DMS79 (cell line): ENCODE measurements at regions not wholly inside any gene's neighbourhood (a gene's known extent, or its start where the extent isn't known, plus 50 kb on each side); places are given as distances from the start of the nearest gene placed in this dataset.

ENCODE experiments used
- DNase-seq: peaks from one replicate; lab custom pipeline; 2025; lab: John Stamatoyannopoulos, UW

DNA sequence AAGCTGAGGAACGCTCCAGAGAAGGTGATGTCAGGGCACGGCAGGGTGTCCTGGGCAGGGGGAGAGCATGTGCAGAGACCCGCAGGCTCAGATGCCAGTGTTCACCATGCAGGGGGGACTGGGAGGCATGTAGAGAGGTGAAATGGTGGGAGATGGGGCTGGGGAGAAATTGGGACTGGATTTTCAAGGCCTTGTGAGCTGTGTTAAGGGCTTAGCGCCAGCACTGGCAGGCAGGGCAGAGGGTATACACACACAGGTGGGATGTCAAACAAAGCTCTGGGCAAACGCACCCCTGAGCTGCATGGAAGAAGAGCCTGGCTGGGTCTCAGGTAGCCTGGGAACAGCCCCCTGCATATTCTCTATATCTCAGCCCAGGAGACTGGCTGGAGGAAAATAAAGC lies 282.7 kb downstream of the SHQ1 start:
- no peak for DNase-seq

DNA sequence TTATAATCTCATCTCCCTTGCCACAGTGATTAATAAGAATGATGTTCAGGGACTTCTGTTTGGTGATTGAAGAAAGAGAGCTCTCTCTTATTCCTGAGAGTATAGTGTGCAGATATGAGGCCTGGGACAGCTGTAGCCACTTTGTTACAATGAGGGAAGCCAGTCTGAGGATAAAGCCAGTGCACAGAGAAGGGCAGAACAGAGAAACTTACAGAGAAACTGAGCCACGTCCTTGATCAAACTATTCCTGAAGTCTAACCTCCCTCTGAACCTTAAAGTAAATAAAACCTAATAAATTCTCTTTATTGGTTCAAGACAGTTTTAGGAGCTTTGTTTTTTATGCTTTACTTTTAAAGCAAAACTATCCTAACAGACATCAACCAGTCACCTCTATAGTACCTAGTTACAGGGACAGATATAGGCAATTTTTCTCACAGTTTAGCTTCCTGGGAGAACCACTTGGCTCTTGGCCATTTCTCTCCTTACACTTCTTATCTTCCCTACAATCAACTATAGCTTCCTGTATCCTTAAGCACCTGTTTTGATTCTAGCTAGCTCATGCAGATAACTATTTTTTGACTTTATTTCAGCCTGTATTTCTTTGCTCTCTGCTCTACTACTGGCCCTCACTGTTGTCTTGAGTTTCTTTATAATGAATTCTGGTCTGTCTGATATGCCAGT lies 284.4 kb downstream of the SHQ1 start:
- no peak for DNase-seq

DNA sequence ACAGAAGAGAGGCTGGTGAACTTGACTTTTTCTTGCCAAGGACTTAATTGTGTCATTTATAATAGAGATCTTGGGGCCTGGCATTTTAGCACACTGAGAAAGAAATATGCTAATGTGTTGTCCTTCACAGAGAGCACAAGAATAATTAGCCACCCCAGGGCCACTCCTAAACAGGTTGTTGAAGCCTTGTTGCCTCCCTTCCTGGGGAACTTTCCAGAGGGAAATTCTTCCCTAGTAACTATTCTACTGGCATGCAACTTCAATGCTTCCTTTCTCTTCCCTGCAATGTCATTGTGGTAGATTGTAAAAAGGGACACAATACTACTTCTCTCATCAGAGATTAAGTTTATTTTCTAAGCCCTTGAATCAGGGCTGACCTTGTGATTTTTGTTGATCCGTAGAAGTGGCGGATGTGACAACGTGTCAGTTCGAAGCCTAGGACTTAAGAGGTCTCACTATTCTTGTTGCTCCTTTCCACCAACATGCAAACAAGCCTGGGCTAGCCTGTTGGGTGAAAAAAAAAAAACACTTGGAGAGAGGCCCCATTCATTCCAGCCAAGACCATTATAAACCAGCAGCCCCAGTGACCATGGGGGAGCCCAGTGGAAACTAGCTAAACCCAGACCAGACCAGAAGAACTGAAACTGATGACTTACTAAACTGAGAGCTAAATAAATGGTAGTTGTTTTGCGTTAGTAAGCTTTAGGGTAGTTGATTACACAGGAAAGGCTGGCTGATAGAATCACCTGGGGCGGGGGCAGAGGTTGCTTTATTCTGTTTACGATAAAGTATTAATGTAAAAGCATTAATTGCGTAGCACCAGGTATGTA lies 287.2 kb downstream of the SHQ1 start:
- no peak for DNase-seq

DNA sequence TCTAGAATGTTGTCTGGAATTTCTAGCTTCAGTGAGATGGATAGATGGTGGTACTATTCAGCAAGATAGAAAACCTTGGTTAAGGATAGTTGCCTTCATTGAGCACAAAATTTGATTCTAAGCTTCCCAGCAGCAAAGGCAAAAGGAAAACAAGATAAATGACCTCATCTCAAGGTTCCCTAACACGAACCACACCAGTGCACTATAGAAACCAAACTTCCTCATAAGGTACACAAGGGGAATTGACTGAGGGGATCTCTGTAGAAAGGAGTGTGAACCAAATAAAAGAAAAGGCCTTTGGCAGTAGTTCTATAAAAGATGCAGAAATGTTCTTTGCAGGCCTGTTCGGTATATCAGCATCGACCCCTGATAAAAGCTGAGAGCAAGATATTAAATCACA lies 288.9 kb downstream of the SHQ1 start:
- no peak for DNase-seq

DNA sequence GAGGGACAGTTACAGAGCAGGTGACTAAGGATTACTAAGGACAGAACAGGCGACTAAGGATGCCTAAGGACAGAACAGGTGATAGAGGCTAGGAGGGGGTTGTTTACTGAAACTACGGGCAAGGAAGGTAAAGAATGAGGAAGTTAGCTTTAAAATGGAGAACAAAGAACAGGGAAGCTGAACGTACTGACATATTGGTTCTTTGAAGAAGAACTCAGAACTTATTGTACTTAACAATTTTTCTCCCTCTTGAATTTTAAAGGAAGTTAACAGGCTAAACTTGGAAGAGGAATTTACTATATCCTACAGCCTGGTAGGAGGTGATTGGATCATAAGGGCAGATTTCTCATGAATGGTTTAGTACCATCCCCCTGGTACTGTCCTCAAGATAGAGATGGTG lies 290.2 kb downstream of the SHQ1 start:
- DNase-seq = no peak

DNA sequence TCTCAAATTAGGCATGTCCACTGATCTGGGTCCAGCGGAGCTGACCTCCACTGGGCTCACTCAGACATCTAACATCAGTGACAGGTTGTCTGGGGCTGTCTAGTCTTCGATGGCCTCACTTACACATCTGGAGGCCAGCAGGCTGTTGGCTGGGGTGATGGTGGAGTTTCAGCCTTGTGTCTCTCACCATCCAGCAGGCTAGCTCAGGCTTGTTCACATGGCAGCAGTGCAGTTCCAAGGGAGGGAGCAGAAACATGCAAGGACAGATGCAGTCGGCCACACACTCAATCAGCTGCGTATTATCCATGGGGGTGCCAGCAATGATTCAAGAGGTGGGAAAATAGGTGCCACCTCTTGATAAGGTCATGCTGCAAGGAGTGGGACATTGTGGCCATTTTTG lies 292.5 kb downstream of the SHQ1 start:
- no peak for DNase-seq

DNA sequence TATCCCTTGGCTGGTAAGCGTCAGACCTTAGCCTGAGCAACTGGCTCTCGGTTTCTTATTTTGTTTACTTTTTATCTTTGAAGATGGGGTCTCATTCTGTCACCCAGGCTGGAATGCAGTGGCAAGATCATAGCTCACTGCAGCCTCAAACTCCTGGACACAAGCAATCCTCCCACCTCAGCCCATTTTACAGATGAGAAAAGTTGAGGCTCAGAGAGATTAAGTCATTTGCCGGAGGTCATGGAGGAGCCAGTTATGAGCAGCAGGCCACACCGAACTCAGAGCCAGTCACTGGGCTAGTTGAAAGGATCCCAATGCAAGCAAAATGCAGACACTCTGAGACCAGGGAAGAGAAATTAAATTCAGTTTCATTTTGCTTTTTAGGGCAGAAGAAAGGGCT lies 293.6 kb downstream of the SHQ1 start:
- DNase-seq = no peak

DNA sequence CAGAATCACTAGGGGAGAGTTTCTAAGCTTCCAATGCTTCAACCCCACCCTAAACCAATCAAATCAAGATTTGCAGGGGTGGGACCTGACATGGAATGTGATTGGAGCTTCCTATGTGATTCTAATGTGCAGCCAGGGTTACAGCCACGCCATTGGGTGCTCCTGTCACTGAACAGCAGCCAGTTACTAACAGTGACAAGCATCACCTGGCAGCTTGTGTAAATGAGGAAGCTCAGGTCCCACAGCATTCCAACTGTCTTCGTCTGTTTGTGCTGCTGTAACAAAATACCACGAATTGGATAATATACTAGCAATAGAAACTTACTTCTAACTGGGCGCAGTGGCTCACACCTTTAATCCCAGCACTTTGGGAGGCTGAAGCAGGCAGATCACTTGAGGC lies 294.9 kb downstream of the SHQ1 start:
- DNase-seq = no peak

DNA sequence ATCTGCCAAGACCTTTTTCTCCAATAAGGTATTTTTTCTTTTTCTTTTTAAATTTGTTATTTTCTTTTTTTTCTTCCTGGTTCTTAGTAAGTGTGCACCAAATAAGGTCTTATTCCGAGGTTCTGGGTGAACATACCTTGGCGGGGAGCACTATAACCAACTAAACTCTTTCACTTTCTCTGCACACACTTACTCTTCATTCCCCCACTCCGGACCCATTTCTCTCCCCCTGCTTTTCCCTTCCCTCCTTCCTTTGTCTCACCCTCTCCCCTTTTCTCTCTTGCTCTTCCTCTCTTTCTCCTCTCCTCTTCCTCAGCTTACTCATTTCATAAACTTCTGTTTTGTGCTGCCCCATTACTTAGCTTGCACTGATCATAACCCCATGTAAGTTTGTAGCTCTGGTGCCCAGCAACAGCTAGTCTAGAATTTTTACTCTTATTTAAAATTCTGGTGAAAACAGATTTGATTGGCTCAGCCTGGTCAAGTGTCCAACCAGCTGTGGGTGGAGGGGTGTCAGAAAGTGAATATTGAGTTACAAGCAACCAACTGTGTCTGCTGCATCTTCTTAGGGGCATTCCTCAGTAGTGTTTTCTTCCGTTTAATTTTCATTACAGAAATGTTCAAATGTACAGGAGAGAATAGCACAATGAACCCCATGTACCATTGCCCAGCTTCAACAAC lies 297.5 kb downstream of the SHQ1 start:
- no peak for DNase-seq

DNA sequence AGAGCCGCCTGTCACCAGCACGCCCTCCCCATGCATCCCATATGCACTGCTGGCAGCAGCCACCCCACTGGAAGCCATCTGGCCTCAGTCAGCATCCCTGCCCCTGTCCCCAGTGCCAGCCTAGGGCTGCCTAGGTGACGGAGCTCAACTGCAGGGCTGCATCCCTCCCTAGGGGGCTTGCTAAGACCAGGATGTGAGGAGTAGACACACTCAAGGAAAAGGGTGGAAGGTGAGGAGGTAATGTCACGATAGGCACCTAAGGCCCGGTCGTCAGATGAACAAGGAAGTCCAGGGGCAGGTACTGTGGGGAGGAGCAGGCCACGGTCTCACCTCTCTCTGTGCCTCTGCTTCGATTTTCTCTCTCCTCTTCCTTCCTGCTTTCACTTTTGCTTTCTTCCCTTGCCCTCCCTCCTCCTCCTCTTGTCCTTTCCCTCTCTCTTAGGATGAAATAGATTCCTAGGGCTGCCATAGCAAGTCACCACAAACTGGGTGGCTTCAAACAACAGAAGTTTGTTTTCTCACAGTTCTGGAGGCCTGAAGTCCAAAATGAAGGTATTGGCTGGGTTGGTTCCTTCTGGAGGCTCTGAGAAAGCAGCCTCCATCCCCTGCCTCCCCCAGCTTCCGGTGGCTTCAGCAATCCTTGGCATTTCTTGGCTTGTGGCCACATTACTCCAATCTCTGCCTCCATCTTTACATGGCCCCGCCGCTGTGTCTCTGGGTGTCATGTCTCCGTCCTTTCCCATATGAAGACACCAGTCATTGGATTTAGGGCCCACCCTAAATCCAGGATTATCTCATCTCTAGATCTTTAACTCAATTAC lies 298.3 kb downstream of the SHQ1 start:
- no peak for DNase-seq

DNA sequence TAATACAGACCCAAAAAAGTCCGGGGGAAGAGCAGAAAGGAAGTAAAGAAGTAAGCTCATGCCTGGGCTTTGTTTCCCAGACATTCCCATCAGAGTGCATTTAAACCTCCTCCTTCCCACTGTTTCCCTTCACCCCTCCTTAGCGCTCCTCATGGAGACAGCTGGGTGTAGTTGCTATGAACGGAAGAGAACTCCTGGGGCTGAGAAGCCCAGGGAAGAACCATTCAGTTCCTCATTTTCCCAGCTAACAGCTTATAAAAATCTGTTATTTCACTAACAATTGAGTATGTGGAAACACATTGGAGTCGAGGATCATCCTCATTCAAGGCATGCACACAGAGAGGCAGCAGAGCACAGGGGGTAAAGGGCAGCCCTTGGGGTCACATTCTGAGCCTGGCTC lies 299.3 kb downstream of the SHQ1 start:
- DNase-seq = no peak

DNA sequence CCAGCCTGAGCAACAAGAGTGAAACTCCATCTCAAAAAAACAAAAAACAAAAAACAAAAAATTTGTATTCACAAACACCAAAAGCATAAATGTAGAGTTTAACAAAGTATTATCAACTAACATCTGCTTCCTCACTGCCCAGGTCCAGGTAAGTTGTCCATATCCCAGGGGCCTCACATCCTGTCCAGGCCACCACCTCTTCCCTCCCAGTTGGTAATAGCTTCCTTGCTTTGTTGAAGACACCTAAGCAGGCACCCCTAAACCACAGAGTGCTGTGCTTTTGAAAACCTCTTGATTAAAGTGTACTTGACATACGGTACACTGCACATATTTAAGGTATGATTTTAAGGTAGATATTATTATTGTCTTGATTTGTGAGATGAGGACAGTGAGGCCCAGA lies 299.8 kb downstream of the SHQ1 start:
- DNase-seq = no peak

DNA sequence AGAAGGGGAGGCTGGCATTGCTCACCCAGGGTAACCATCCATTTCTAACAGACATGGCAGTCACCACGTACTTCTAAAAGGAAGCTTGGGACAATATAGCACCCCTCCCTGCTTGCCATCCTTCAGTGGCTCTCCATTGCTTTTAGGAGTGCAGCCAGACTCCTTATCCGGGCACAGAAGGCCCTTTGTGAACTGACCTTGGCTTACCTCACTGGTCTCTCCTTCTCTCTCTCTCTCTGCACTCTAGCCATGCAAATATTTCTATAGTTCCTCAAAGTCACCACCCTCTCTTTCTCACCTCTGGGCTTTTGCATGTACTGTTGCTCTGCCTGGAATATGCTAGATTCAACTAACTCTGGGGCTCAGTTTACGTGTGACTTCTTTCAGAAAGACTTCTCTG lies 301.1 kb downstream of the SHQ1 start:
- no peak for DNase-seq

DNA sequence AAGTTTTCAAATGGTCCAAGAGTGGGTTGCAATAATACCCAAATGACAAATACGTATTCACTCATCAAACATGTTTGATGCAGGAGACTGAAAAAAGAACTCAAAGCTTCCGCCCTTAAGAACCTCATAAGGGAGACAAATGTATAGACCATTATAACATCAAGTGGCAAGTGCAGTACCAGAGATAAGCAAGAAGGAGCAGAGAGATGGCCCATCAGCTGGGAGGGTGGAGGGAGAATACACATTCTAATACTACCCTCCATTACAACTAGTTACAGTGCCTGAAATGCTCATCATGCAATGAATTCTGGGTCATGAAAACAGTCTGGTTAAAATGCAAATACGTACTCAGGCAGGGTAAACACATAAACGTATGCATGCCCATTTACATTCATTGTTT lies 304.0 kb downstream of the SHQ1 start:
- no peak for DNase-seq

DNA sequence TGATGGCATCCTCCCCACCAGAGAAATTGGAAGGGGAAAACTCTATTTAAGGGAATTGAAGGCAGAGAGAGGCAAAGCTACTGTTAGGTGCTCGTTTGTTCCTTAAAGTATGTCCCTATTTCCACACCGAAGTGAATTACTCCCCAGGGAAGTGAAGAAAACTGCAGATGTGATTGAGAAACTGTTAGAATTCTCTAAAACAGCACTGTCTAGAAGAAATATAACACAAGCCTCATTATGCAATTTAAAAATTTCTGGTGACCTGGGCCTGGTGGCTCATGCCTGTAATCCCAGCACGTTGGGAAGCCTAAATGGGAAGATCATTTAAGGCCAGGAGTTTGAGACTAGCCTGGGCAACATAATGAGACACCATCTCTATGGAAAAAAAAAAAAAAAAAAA lies 305.0 kb downstream of the SHQ1 start:
- DNase-seq = no peak

DNA sequence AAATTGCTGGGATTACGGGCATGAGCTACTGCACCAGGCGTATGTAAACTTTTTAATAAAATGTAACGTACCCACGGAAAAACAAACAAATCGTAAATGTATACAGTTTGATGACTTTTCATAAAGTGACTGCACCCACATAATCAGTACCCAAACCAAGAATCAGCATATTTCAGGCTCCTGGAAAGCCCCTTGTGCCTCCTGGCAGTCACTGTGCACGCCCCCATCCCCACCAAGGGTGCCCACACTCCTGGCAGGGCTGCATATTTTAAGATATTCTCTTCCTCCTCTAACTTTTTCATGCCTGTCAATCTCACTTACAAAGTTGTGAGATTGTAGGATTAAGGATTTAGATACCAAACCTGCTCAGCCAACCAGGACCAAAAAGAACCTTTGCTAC lies 305.5 kb downstream of the SHQ1 start:
- no peak for DNase-seq

DNA sequence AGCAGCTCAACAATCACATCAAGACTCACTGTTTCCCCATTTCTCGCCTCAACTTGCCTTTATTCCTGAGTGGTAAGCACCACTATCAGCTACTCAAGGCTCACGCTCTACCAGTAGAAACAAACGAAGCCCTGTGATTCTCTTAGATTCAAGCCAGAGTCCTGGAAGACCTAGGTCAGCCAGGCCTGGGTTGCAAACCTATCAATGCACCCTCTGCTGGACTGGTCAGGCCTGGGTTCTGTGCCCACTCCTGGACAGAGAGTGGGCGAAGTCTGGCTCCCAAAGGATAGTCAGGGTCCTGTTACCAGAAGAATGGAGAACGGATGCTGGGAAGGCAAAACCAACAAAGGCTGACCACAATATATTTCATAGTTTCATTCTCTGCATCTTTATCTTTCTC lies 308.4 kb downstream of the SHQ1 start:
- DNase-seq = no peak

DNA sequence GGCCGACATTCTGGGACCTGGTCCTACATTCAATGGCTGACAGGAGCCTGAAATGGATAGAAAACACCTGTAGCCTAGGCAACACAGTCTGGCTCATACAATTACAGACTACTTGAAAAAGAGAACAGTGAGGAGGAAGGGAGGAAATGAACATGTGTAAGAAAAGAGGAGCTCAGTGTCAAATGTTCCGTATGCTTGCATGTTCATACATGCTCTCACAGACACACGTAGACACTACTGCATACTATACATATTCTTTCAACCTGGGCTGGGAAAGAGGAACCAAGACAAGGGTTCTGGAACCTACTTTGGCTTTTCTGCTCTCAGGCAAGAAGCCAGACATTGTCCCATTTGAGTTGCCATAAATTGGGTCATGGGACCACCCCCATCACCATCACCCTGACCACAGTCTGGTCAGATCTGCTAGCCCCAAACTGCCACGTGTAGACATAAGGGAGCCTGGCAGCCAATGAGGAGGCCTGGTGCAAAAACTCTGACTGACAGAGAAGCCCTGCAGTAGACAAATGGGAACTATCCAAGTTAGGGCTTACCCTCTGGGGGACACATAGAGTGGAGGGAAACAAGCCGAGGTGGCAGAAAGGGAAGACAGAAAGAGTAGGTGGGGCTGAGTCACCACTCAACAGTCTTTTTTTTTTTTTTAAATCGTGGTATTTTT lies 310.0 kb downstream of the SHQ1 start:
- DNase-seq = no peak

DNA sequence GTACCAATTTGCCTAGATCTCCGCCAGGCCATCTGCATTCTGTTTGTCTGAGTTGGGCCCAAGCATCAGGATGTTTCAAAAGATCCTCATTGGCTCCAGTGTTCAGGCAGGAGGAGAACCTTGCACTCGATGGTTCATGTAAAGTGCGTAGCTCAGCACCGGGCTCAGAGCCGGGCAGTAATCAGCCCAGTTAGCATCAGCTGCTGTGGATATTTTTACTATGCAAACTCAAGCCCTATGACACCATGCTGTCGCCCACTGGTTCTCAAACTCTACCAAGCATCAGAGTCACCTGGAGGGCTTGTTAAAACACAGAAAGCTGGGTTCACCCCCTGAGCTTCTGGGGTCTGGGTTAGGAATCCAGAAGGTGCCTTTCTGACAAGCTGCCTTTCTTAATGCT lies 310.8 kb downstream of the SHQ1 start:
- no peak for DNase-seq

DNA sequence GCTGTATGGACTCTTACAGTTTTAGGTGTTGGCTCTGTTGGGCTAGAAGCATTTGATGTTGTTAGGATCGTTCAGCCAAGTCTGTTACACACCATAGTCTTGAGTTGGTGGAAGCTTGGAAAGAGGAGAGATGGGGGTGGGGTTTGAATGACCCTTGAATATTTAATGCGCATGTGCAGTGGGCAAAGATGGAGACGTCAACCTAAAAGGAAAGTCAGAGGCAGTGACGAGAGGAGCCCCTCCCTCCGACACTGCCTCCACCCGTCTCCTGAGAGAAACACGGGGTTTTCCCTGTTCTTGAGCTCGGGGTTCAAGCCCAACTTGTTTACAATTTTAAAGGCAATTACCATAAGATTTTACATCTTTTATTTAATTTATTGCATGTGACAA lies 311.4 kb downstream of the SHQ1 start:
- DNase-seq = no peak

DNA sequence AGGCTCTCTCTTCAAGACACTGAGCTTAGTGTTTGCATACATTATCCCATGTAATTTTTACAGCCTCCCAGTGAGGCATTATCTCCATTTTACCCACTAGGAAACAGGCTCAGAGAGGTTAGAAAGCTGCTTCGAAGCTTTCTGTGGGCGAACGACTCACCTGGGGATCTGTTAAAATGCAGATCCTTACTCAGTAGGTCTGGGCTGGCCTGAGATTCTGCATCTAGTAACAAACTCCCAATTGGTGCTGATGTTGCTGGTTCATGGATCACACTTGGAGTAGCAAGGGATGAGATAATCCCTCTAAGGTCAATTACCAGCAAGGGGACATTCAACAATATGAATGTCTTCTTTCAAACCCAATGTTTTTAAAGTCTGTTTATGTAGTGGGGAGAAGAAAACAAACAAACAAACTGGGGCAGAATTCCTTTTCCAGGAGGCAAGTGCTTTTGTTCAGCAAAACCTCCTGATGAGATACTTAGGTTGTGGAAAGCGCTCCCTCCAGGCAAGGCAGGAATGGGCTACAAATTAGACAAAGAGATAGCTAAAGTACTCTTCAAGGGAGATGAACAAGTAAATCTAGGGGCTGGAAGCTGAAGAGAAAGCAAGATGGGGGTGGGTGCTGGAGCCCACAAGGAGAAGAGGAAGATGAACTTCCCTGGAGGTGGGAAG lies 311.9 kb downstream of the SHQ1 start:
- no peak for DNase-seq
